ENCODE measurements at regions not wholly inside any gene's neighbourhood (a gene's known extent, or its start where the extent isn't known, plus 50 kb on each side); places are given as distances from the start of the nearest gene placed in this dataset.

GRCh38 chr9:78574354-78575045 is 277.6 kb downstream of the PSAT1 start:
- no peaks in the 10 kb centered on the region for H3K27me3 ChIP-seq (ENCODE audit: control insufficient read depth, insufficient read depth, low read length)
- H3K36me3 ChIP-seq (ENCODE audit: control insufficient read depth, insufficient read depth, low read length) = no peaks in the 10 kb centered on the region
- no peak overlapping the region for H3K9ac ChIP-seq (ENCODE audit: low read length)
- H3K4me1 ChIP-seq (ENCODE audit: control insufficient read depth, insufficient read depth, low read length) = no peaks in the 10 kb centered on the region
- no peak overlapping the region for H3K4me3 ChIP-seq (ENCODE audit: low read length)
- no peak overlapping the region for H3K27ac ChIP-seq (ENCODE audit: low read depth, low read length)

- Histone ChIP-seq H3K36me3 (ENCODE audit: control insufficient read depth, insufficient read depth, low read length) (no peaks in the 10 kb centered on the region), H3K27me3 (ENCODE audit: control insufficient read depth, insufficient read depth, low read length) (no peaks in the 10 kb centered on the region), H3K4me1 (ENCODE audit: control insufficient read depth, insufficient read depth, low read length) (no peaks in the 10 kb centered on the region), H3K9ac (ENCODE audit: low read length) (no peak overlapping the region), H3K4me3 (ENCODE audit: low read length) (no peak overlapping the region), H3K27ac (ENCODE audit: low read depth, low read length) (no peak overlapping the region)
These were observed 278.2 kb downstream of the PSAT1 start for GRCh38 chr9:78575081-78575480.

- Histone ChIP-seq H3K9ac (ENCODE audit: low read length) (no peak overlapping the region), H3K36me3 (ENCODE audit: control insufficient read depth, insufficient read depth, low read length) (no peaks in the 10 kb centered on the region)
These were observed 278.8 kb downstream of the PSAT1 start for GRCh38 chr9:78575771-78576170.

GRCh38 chr9:78577156-78577906 is 280.4 kb downstream of the PSAT1 start:
- Histone ChIP-seq H3K27ac (ENCODE audit: low read depth, low read length) (no peak overlapping the region), H3K4me3 (ENCODE audit: low read length) (no peak overlapping the region), H3K9ac (ENCODE audit: low read length) (no peak overlapping the region), H3K4me1 (ENCODE audit: control insufficient read depth, insufficient read depth, low read length) (no peaks in the 10 kb centered on the region), H3K36me3 (ENCODE audit: control insufficient read depth, insufficient read depth, low read length) (no peaks in the 10 kb centered on the region), H3K27me3 (ENCODE audit: control insufficient read depth, insufficient read depth, low read length) (no peaks in the 10 kb centered on the region)

More at GRCh38 chr9:78575771-78576170, 278.8 kb downstream of the PSAT1 start:
- Histone ChIP-seq H3K4me1 (ENCODE audit: control insufficient read depth, insufficient read depth, low read length) (no peaks in the 10 kb centered on the region), H3K27me3 (ENCODE audit: control insufficient read depth, insufficient read depth, low read length) (no peaks in the 10 kb centered on the region), H3K4me3 (ENCODE audit: low read length) (no peak overlapping the region), H3K27ac (ENCODE audit: low read depth, low read length) (no peak overlapping the region)

GRCh38 chr9:78578072-78578471 is 281.1 kb downstream of the PSAT1 start:
- H3K36me3 ChIP-seq (ENCODE audit: control insufficient read depth, insufficient read depth, low read length) = no peaks in the 10 kb centered on the region
- H3K4me1 ChIP-seq (ENCODE audit: control insufficient read depth, insufficient read depth, low read length) = no peaks in the 10 kb centered on the region
- no peaks in the 10 kb centered on the region for H3K27me3 ChIP-seq (ENCODE audit: control insufficient read depth, insufficient read depth, low read length)
- H3K9ac ChIP-seq (ENCODE audit: low read length) = no peak overlapping the region
- H3K4me3 ChIP-seq (ENCODE audit: low read length) = no peak overlapping the region
- H3K27ac ChIP-seq (ENCODE audit: low read depth, low read length) = no peak overlapping the region

GRCh38 chr9:78582821-78583220 is 285.9 kb downstream of the PSAT1 start:
- Histone ChIP-seq H3K27ac (ENCODE audit: low read depth, low read length) (no peak overlapping the region), H3K36me3 (ENCODE audit: control insufficient read depth, insufficient read depth, low read length) (no peaks in the 10 kb centered on the region), H3K4me1 (ENCODE audit: control insufficient read depth, insufficient read depth, low read length) (no peaks in the 10 kb centered on the region), H3K9ac (ENCODE audit: low read length) (no peak overlapping the region), H3K4me3 (ENCODE audit: low read length) (no peak overlapping the region), H3K27me3 (ENCODE audit: control insufficient read depth, insufficient read depth, low read length) (no peaks in the 10 kb centered on the region)

GRCh38 chr9:78584589-78584988 is 287.7 kb downstream of the PSAT1 start:
- Histone ChIP-seq H3K36me3 (ENCODE audit: control insufficient read depth, insufficient read depth, low read length) (no peaks in the 10 kb centered on the region), H3K27ac (ENCODE audit: low read depth, low read length) (no peak overlapping the region), H3K4me1 (ENCODE audit: control insufficient read depth, insufficient read depth, low read length) (no peaks in the 10 kb centered on the region), H3K9ac (ENCODE audit: low read length) (no peak overlapping the region), H3K4me3 (ENCODE audit: low read length) (no peak overlapping the region), H3K27me3 (ENCODE audit: control insufficient read depth, insufficient read depth, low read length) (no peaks in the 10 kb centered on the region)

- no peaks in the 10 kb centered on the region for H3K4me1 ChIP-seq (ENCODE audit: control insufficient read depth, insufficient read depth, low read length)
- no peaks in the 10 kb centered on the region for H3K36me3 ChIP-seq (ENCODE audit: control insufficient read depth, insufficient read depth, low read length)
- H3K4me3 ChIP-seq (ENCODE audit: low read length) = no peak overlapping the region
- H3K27ac ChIP-seq (ENCODE audit: low read depth, low read length) = no peak overlapping the region
- no peak overlapping the region for H3K9ac ChIP-seq (ENCODE audit: low read length)
- no peaks in the 10 kb centered on the region for H3K27me3 ChIP-seq (ENCODE audit: control insufficient read depth, insufficient read depth, low read length)
These were observed 289.0 kb downstream of the PSAT1 start for GRCh38 chr9:78585909-78586308.

- H3K4me3 ChIP-seq (ENCODE audit: low read length) = no peak overlapping the region
- no peak overlapping the region for H3K27ac ChIP-seq (ENCODE audit: low read depth, low read length)
- H3K27me3 ChIP-seq (ENCODE audit: control insufficient read depth, insufficient read depth, low read length) = no peaks in the 10 kb centered on the region
- H3K36me3 ChIP-seq (ENCODE audit: control insufficient read depth, insufficient read depth, low read length) = no peaks in the 10 kb centered on the region
- no peaks in the 10 kb centered on the region for H3K4me1 ChIP-seq (ENCODE audit: control insufficient read depth, insufficient read depth, low read length)
- no peak overlapping the region for H3K9ac ChIP-seq (ENCODE audit: low read length)
These were observed 293.1 kb downstream of the PSAT1 start for GRCh38 chr9:78590068-78590467.

GRCh38 chr9:78592811-78593210 is 295.9 kb downstream of the PSAT1 start:
- H3K9ac ChIP-seq (ENCODE audit: low read length) = no peak overlapping the region
- H3K27me3 ChIP-seq (ENCODE audit: control insufficient read depth, insufficient read depth, low read length) = no peaks in the 10 kb centered on the region
- no peak overlapping the region for H3K4me3 ChIP-seq (ENCODE audit: low read length)
- no peaks in the 10 kb centered on the region for H3K4me1 ChIP-seq (ENCODE audit: control insufficient read depth, insufficient read depth, low read length)
- H3K36me3 ChIP-seq (ENCODE audit: control insufficient read depth, insufficient read depth, low read length) = no peaks in the 10 kb centered on the region
- no peak overlapping the region for H3K27ac ChIP-seq (ENCODE audit: low read depth, low read length)

- Histone ChIP-seq H3K27me3 (ENCODE audit: control insufficient read depth, insufficient read depth, low read length) (no peaks in the 10 kb centered on the region), H3K4me1 (ENCODE audit: control insufficient read depth, insufficient read depth, low read length) (no peaks in the 10 kb centered on the region), H3K4me3 (ENCODE audit: low read length) (no peak overlapping the region), H3K36me3 (ENCODE audit: control insufficient read depth, insufficient read depth, low read length) (no peaks in the 10 kb centered on the region), H3K9ac (ENCODE audit: low read length) (no peak overlapping the region), H3K27ac (ENCODE audit: low read depth, low read length) (no peak overlapping the region)
These were observed 298.4 kb downstream of the PSAT1 start for GRCh38 chr9:78595200-78595945.

GRCh38 chr9:78596346-78596745 is 299.4 kb downstream of the PSAT1 start:
- Histone ChIP-seq H3K27me3 (ENCODE audit: control insufficient read depth, insufficient read depth, low read length) (no peaks in the 10 kb centered on the region), H3K4me1 (ENCODE audit: control insufficient read depth, insufficient read depth, low read length) (no peaks in the 10 kb centered on the region), H3K27ac (ENCODE audit: low read depth, low read length) (no peak overlapping the region), H3K36me3 (ENCODE audit: control insufficient read depth, insufficient read depth, low read length) (no peaks in the 10 kb centered on the region), H3K9ac (ENCODE audit: low read length) (no peak overlapping the region), H3K4me3 (ENCODE audit: low read length) (no peak overlapping the region)

All from rectal smooth muscle tissue (tissue), 1 donor.